SK-N-SH (cell line): ENCODE measurements at regions not wholly inside any gene's neighbourhood (a gene's known extent, or its start where the extent isn't known, plus 50 kb on each side); places are given as distances from the start of the nearest gene placed in this dataset.
A peak's percentile ranks its signal among the peaks of the same experiment; 100 is the strongest.
"Not testable (repeated sequence)": the region's sequence is repeated elsewhere in the genome, so short reads cannot be mapped to it uniquely, and the experiment has no call there.

ENCODE experiments used
- CTCF ChIA-PET: fragments of 300-600, 350-600 bp; formaldehyde crosslinking; extraction: SDS; loops from one replicate; lab custom pipeline; 2021; lab: Yijun Ruan, JAX
- POLR2A ChIA-PET: fragments of 350-600 bp; sonication (Branson Sonifier 250); formaldehyde crosslinking; extraction: SDS; loops from one replicate; lab custom pipeline; 2020; ENCODE audit warnings: antibody characterized with exemption, inconsistent platforms; lab: Yijun Ruan, JAX
- DNase-seq: peaks from one replicate; pipeline ENCODE4 v3.0.0; 2012
- H2AFZ ChIP-seq: fragments of 200-600 bp; sonication (generic); 2 replicates; pipeline ENCODE4 v1.8.1; 2016; ENCODE audit warnings: antibody characterized with exemption, mild to moderate bottlenecking, low read depth
- H3F3A ChIP-seq: fragments of 200-600 bp; sonication (generic); replicated peaks from 2 replicates; pipeline ENCODE3; 2016; ENCODE audit warnings: antibody characterized with exemption, mild to moderate bottlenecking; ENCODE audit not compliant: insufficient read depth
- H3K27ac ChIP-seq, 2 experiments: fragments of 200-500 bp in 1 of 2; fragments of 200-600 bp in 1 of 2; sonication (Bioruptor generic) in 1 of 2; sonication (generic), shearing (Covaris generic) in 1 of 2; 2 replicates each; pipeline versions ENCODE4 v1.5.1 to v1.6.1; 2014 to 2016; ENCODE audit warnings: low read depth in 2 of 2, inconsistent platforms in 1 of 2, low read length in 1 of 2, mild to moderate bottlenecking in 1 of 2, mixed read lengths in 1 of 2
- H3K27me3 ChIP-seq: fragments of 200-600 bp; sonication (generic), shearing (Covaris generic); 2 replicates; pipeline ENCODE4 v1.6.1; 2016; ENCODE audit warnings: mixed run types; ENCODE audit not compliant: insufficient read depth
- H3K36me3 ChIP-seq, 2 experiments: fragments of 200-500 bp in 1 of 2; fragments of 200-600 bp in 1 of 2; sonication (Bioruptor generic) in 1 of 2; sonication (generic) in 1 of 2; replicated peaks in 1 of 2; 2 replicates each; pipeline versions ENCODE3 to v1.5.1; 2014 to 2016; ENCODE audit warnings: low read length in 1 of 2, mild to moderate bottlenecking in 1 of 2; ENCODE audit not compliant: insufficient read depth in 2 of 2, control insufficient read depth in 1 of 2
- H3K4me1 ChIP-seq, 2 experiments: fragments of 200-500 bp in 1 of 2; fragments of 200-600 bp in 1 of 2; sonication (Bioruptor generic) in 1 of 2; sonication (generic), shearing (Covaris generic) in 1 of 2; 2 replicates each; pipeline versions ENCODE4 v1.5.1 to v1.6.1; 2014 to 2016; ENCODE audit warnings: low read depth in 1 of 2, low read length in 1 of 2, mixed run types in 1 of 2; ENCODE audit not compliant: insufficient read depth in 2 of 2, control insufficient read depth in 1 of 2
- H3K4me2 ChIP-seq: fragments of 200-600 bp; sonication (generic), shearing (Covaris generic); 2 replicates; pipeline ENCODE4 v1.6.1; 2017; ENCODE audit warnings: mixed run types
- H3K4me3 ChIP-seq, 2 experiments: fragments of 200-500 bp in 1 of 2; fragments of 200-600 bp in 1 of 2; sonication (Bioruptor generic) in 1 of 2; sonication (generic), shearing (Covaris generic) in 1 of 2; 2 replicates each; pipeline versions ENCODE4 v1.5.1 to v1.8.1; 2014 to 2016; ENCODE audit warnings: low read depth in 2 of 2, inconsistent platforms in 1 of 2, low read length in 1 of 2, mild to moderate bottlenecking in 1 of 2, mixed read lengths in 1 of 2, moderate library complexity in 1 of 2
- H3K79me2 ChIP-seq: fragments of 200-600 bp; sonication (generic); 2 replicates; pipeline ENCODE4 v1.8.1; 2017; ENCODE audit warnings: mild to moderate bottlenecking; ENCODE audit not compliant: insufficient read depth
- H3K9ac ChIP-seq: fragments of 200-600 bp; sonication (generic); 2 replicates; pipeline ENCODE4 v1.6.1; 2017; ENCODE audit warnings: mixed run types
- H3K9me2 ChIP-seq: fragments of 200-600 bp; sonication (generic); 2 replicates; pipeline ENCODE4 v1.6.1; 2017; ENCODE audit warnings: mixed run types
- H3K9me3 ChIP-seq: fragments of 200-600 bp; sonication (generic); 2 replicates; pipeline ENCODE4 v1.6.1; 2017; ENCODE audit warnings: mixed run types, mild to moderate bottlenecking, moderate library complexity
- H4K20me1 ChIP-seq: fragments of 200-600 bp; sonication (generic); 2 replicates; pipeline ENCODE4 v1.6.1; 2017; ENCODE audit warnings: mild to moderate bottlenecking, mixed run types; ENCODE audit not compliant: insufficient read depth
- CTCF ChIP-seq: fragments of 200-600 bp; sonication (generic); IDR thresholded peaks from 2 replicates; pipeline ENCODE4 v1.6.1; 2017; ENCODE audit warnings: antibody characterized with exemption, mild to moderate bottlenecking, moderate library complexity
- EP300 ChIP-seq, 2 experiments: IDR thresholded peaks; 2 replicates each; pipeline versions ENCODE4 v1.4.0 to v1.6.1; 2012; ENCODE audit warnings: borderline replicate concordance in 1 of 2, low read depth in 1 of 2, low read length in 1 of 2
- GABPA ChIP-seq: IDR thresholded peaks from 2 replicates; pipeline ENCODE4 v1.4.0; 2012; ENCODE audit warnings: low read depth, mild to moderate bottlenecking
- PBX3 ChIP-seq: IDR thresholded peaks from 2 replicates; pipeline ENCODE4; 2012
- POLR2AphosphoS5 ChIP-seq: IDR thresholded peaks from 2 replicates; pipeline ENCODE4 v1.6.1; 2012; ENCODE audit warnings: low read depth, low read length
- RAD21 ChIP-seq: IDR thresholded peaks from 2 replicates; pipeline ENCODE4 v1.6.1; 2012; ENCODE audit warnings: mild to moderate bottlenecking, low read length
- REST ChIP-seq: IDR thresholded peaks from 2 replicates; pipeline ENCODE4 v1.6.1; 2012; ENCODE audit warnings: mild to moderate bottlenecking, low read depth, low read length, moderate library complexity
- USF1 ChIP-seq: IDR thresholded peaks from 2 replicates; pipeline ENCODE4 v1.4.0; 2012; ENCODE audit warnings: low read depth, borderline replicate concordance
- USF2 ChIP-seq: fragments of 150-350 bp; IDR thresholded peaks from 2 replicates; pipeline ENCODE4 v1.6.1; 2017; ENCODE audit warnings: antibody characterized with exemption, low read length, low read depth, borderline replicate concordance
- WGBS: methylation state at CpG from one replicate; pipeline ENCODE4 v1.1.6; 2017; ENCODE audit warnings: low lambda C conversion rate; 5-methylcytosine and 5-hydroxymethylcytosine counted together

- no peak for TF ChIP-seq USF2
- no peak for TF ChIP-seq GABPA
- TF ChIP-seq RAD21, result no peak
- peak; percentile 42; the same call in 1 of the 2 replicates for TF ChIP-seq POLR2AphosphoS5
- TF ChIP-seq PBX3, result peak; percentile 87
- TF ChIP-seq USF1, result no peak
- no peak for TF ChIP-seq REST
- TF ChIP-seq, all 33 proteins: peak for 12
These were observed 552.5 kb upstream of the ADAMTS5 start (continued) for GRCh38 chr21:27519361-27519760.

GRCh38 chr21:27517177-27517576 is 550.3 kb upstream of the ADAMTS5 start:
- DNase-seq, H3K27ac ChIP-seq, H3K36me3 ChIP-seq, H3K4me3 ChIP-seq, H3K27me3 ChIP-seq, POLR2A ChIA-PET, H4K20me1 ChIP-seq, H3K9me3 ChIP-seq, H3K79me2 ChIP-seq, H3K9me2 ChIP-seq, H2AFZ ChIP-seq, H3K4me2 ChIP-seq, CTCF ChIA-PET, H3K9ac ChIP-seq: not testable (repeated sequence)
- H3K4me1 ChIP-seq, result peaks cover 0 to 12% of the 10 kb centered on the region in 2 experiments; a peak in 3 of 4 replicates
- H3F3A ChIP-seq, result peaks cover 20% of the 10 kb centered on the region
- WGBS, result 57% methylated on average over 2 of the region's 2 CpGs

- H3K4me2 ChIP-seq, result no peak overlapping the region
- H3K4me3 ChIP-seq, result no peak overlapping the region
- 0 out of 4 replicates have a peak, but pooled peaks of 1 of the 2 experiments have one; percentile 22 for TF ChIP-seq EP300 (IDR thresholded peaks at IDR 0.05; ENCODE audit: borderline replicate concordance in 1 of 2, low read depth in 1 of 2, low read length in 1 of 2)
- TF ChIP-seq CTCF, result no peak
- no peaks in the 10 kb centered on the region for H3K27me3 ChIP-seq
- CTCF ChIA-PET, result no interaction called here
- no peaks in the 10 kb centered on the region for H3K79me2 ChIP-seq
- POLR2A ChIA-PET, result no interaction called here
- H3K9me2 ChIP-seq, result no peaks in the 10 kb centered on the region
- no peak overlapping the region for H3K9ac ChIP-seq
- peaks cover 0 to 12% of the 10 kb centered on the region in 2 experiments; a peak in 3 of 4 replicates for H3K4me1 ChIP-seq
- H3F3A ChIP-seq, result peaks cover 20% of the 10 kb centered on the region
- no peak overlapping the region; a peak in 1 of 4 replicates for H3K27ac ChIP-seq
- peaks cover 3% of the 10 kb centered on the region; the same call in 1 of the 2 replicates for H3K9me3 ChIP-seq
- no peaks in the 10 kb centered on the region for H3K36me3 ChIP-seq
- DNase-seq, result no peak
- no peaks in the 10 kb centered on the region for H4K20me1 ChIP-seq
- no peak overlapping the region for H2AFZ ChIP-seq
These were observed 548.8 kb upstream of the ADAMTS5 start for GRCh38 chr21:27515676-27516075.
